Naive thymus-derived CD4-positive, alpha-beta T cell (primary cell): ENCODE measurements at regions not wholly inside any gene's neighbourhood (a gene's known extent, or its start where the extent isn't known, plus 50 kb on each side); places are given as distances from the start of the nearest gene placed in this dataset.

ENCODE experiments used
- ATAC-seq: fragments of 150-1000 bp; cut with Tn5 transposase; 2 replicates; pipeline ENCODE4 v1.10.0; 2021; ENCODE audit warnings: mild to moderate bottlenecking, moderate library complexity
- CTCF ChIA-PET: fragments of 350-600 bp; sonication (Branson Sonifier 250); formaldehyde crosslinking; loops from one replicate; lab custom pipeline; 2021; ENCODE audit warnings: antibody characterized with exemption; lab: Charles Lee
- POLR2A ChIA-PET: fragments of 350-600 bp; sonication (Branson Sonifier 250); formaldehyde crosslinking; loops from one replicate; lab custom pipeline; 2021; ENCODE audit warnings: antibody characterized with exemption, inconsistent platforms; lab: Charles Lee
- DNase-seq, 9 donors: peaks; one replicate each; pipeline versions ENCODE4 v3.0.0 to v3.0.0-alpha.2; 2020 to 2022; ENCODE audit warnings: mixed read lengths in 1 of 9
- H3K27ac ChIP-seq: one replicate; pipeline ENCODE4 v1.7.0; 2013; ENCODE audit warnings: mild to moderate bottlenecking, low read depth, low read length, moderate library complexity
- H3K27me3 ChIP-seq, 2 donors: one replicate each; pipeline ENCODE4 v1.7.0; 2013; ENCODE audit warnings: low read length in 2 of 2, mild to moderate bottlenecking in 2 of 2, moderate library complexity in 2 of 2; ENCODE audit not compliant: control insufficient read depth in 2 of 2, insufficient read depth in 2 of 2
- H3K36me3 ChIP-seq, 3 experiments: 1 replicate in 2 of 3; 2 replicates in 1 of 3; pipeline ENCODE4 v1.7.0; 2013; ENCODE audit warnings: low read length in 3 of 3, mild to moderate bottlenecking in 3 of 3, moderate library complexity in 1 of 3; ENCODE audit not compliant: insufficient read depth in 3 of 3, control insufficient read depth in 2 of 3
- H3K4me1 ChIP-seq, 2 donors: one replicate each; pipeline ENCODE4 v1.7.0; 2013; ENCODE audit warnings: low read length in 2 of 2, mild to moderate bottlenecking in 2 of 2, moderate library complexity in 1 of 2; ENCODE audit not compliant: control insufficient read depth in 2 of 2, insufficient read depth in 2 of 2
- H3K4me3 ChIP-seq: 2 replicates; pipeline ENCODE4 v1.7.0; 2013; ENCODE audit warnings: mild to moderate bottlenecking, low read length
- H3K9me3 ChIP-seq, 3 experiments: 1 replicate in 2 of 3; 2 replicates in 1 of 3; pipeline ENCODE4 v1.7.0; 2013; ENCODE audit warnings: low read length in 3 of 3; ENCODE audit not compliant: control insufficient read depth in 2 of 3
- H3K27ac Mint-ChIP-seq, 9 donors: one replicate each; pipeline ENCODE4 v1.8.0; 2020 to 2022; ENCODE audit warnings: mixed read lengths in 9 of 9, mild to moderate bottlenecking in 8 of 9, moderate library complexity in 5 of 9, inconsistent platforms in 2 of 9
- H3K27me3 Mint-ChIP-seq, 5 donors: one replicate each; pipeline ENCODE4 v1.8.0; 2021 to 2022; ENCODE audit warnings: mixed read lengths in 5 of 5, mild to moderate bottlenecking in 1 of 5
- H3K36me3 Mint-ChIP-seq, 5 donors: one replicate each; pipeline ENCODE4 v1.8.0; 2020 to 2022; ENCODE audit warnings: mixed read lengths in 5 of 5, mild to moderate bottlenecking in 3 of 5, inconsistent platforms in 1 of 5
- H3K4me1 Mint-ChIP-seq, 7 donors: one replicate each; pipeline ENCODE4 v1.8.0; 2020 to 2022; ENCODE audit warnings: mixed read lengths in 7 of 7, mild to moderate bottlenecking in 3 of 7, inconsistent platforms in 1 of 7
- H3K4me3 Mint-ChIP-seq, 10 donors: one replicate each; pipeline ENCODE4 v1.8.0; 2020 to 2022; ENCODE audit warnings: mild to moderate bottlenecking in 10 of 10, mixed read lengths in 10 of 10, moderate library complexity in 6 of 10, inconsistent platforms in 2 of 10
- H3K9me3 Mint-ChIP-seq, 11 donors: one replicate each; pipeline ENCODE4 v1.8.0; 2020 to 2022; ENCODE audit warnings: mixed read lengths in 11 of 11, mild to moderate bottlenecking in 4 of 11, inconsistent platforms in 1 of 11, moderate library complexity in 1 of 11
- intact Hi-C, 2 donors: fragments of 100-400 bp; cut with micrococcal nuclease; formaldehyde crosslinking; loops; one replicate each; pipeline ENCODE4 v1.15.1; 2023

DNA sequence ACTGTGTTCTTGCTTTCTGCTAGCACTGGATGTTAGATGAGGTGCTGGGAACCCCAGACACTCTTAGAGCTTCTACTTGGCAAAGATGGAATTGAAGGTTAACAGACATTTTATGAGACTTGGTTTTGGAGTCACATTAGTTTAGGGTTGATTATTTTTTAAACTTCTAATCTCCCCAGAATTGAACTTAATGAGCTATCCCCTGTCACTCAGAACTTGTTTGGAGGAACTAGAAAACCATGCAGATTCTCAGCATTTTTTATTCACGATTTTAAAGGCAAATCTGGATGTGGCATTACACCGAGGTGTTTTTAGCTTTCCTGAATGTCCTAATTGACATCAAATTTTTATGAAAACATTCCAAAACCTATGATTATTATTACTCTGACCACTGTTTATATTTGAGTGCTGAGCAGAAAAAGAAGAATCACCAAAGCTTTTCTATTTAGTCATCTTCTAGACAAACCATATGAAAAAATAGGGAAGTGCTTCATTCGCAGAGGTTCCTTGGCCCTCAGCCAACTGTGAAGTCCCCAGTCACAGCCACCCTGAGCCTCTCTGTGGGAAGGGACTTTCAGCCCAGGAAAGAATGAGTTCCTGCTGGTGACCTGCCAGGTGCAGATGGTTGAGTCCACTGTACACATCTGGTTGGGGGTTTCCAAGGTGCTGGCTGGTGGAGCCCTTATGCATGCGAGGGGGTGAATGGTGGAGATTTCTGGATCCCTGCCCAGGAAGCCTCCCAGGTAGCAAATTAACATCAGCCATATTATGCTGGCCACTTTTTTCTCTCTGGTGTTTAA lies 196.0 kb upstream of the TOPAZ1 start:
- H3K4me3 Mint-ChIP-seq = no peak overlapping the region
- ChIA-PET POLR2A (no interaction called here), CTCF (no interaction called here)
- Histone ChIP-seq H3K4me3 (no peak overlapping the region), H3K36me3 (no peaks in the 10 kb centered on the region), H3K27me3 (no peaks in the 10 kb centered on the region), H3K9me3 (no peaks in the 10 kb centered on the region), H3K27ac (no peak overlapping the region), H3K4me1 (no peaks in the 10 kb centered on the region)
- peaks cover 3 to 23% (median 10%) of the 10 kb centered on the region in 5 donors for H3K27me3 Mint-ChIP-seq
- no peak for DNase-seq
- peak; percentile 70 for ATAC-seq
- no peaks in the 10 kb centered on the region for H3K9me3 Mint-ChIP-seq
- intact Hi-C loops = no loop called here
- no peaks in the 10 kb centered on the region for H3K4me1 Mint-ChIP-seq
- H3K27ac Mint-ChIP-seq = no peak overlapping the region
- H3K36me3 Mint-ChIP-seq = no peaks in the 10 kb centered on the region

GRCh38 chr3:44047796-44048195 lies 193.9 kb upstream of the TOPAZ1 start:
- Mint-ChIP-seq H3K27me3 (peaks cover 11 to 25% (median 17%) of the 10 kb centered on the region in 5 donors), H3K36me3 (peaks cover 0 to 4% (median 0%) of the 10 kb centered on the region in 5 donors), H3K4me3 (no peak overlapping the region), H3K27ac (no peak overlapping the region), H3K4me1 (no peaks in the 10 kb centered on the region), H3K9me3 (no peaks in the 10 kb centered on the region)
- H3K27ac ChIP-seq = no peak overlapping the region
- CTCF ChIA-PET = no interaction called here
- H3K9me3 ChIP-seq = no peaks in the 10 kb centered on the region
- no peak for DNase-seq
- no peaks in the 10 kb centered on the region for H3K36me3 ChIP-seq
- no peak overlapping the region for H3K4me3 ChIP-seq
- ATAC-seq = no peak
- no peaks in the 10 kb centered on the region for H3K4me1 ChIP-seq
- POLR2A ChIA-PET = no interaction called here
- H3K27me3 ChIP-seq = no peaks in the 10 kb centered on the region
- intact Hi-C loops = no loop called here

- intact Hi-C loops = no loop called here
- no peak overlapping the region for H3K27ac ChIP-seq
- POLR2A ChIA-PET = no interaction called here
Measured at GRCh38 chr3:44048196-44048924, 193.3 kb upstream of the TOPAZ1 start.

GRCh38 chr3:44048949-44049348 lies 192.7 kb upstream of the TOPAZ1 start:
- ChIA-PET POLR2A (no interaction called here), CTCF (no interaction called here)
- H3K27ac ChIP-seq = no peak overlapping the region
- H3K4me1 ChIP-seq = no peaks in the 10 kb centered on the region
- ATAC-seq (no peak), DNase-seq (no peak)
- no peaks in the 10 kb centered on the region for H3K27me3 ChIP-seq
- H3K9me3 ChIP-seq = no peaks in the 10 kb centered on the region
- Mint-ChIP-seq H3K4me3 (no peak overlapping the region), H3K27ac (no peak overlapping the region), H3K9me3 (no peaks in the 10 kb centered on the region), H3K4me1 (no peaks in the 10 kb centered on the region), H3K27me3 (peaks cover 12 to 24% (median 14%) of the 10 kb centered on the region in 5 donors), H3K36me3 (peaks cover 0 to 4% (median 0%) of the 10 kb centered on the region in 5 donors)
- H3K36me3 ChIP-seq = no peaks in the 10 kb centered on the region
- no peak overlapping the region for H3K4me3 ChIP-seq
- intact Hi-C loops = no loop called here

More at GRCh38 chr3:44048196-44048924, 193.3 kb upstream of the TOPAZ1 start:
- Mint-ChIP-seq H3K4me3 (no peak overlapping the region), H3K27me3 (peaks cover 11 to 25% (median 17%) of the 10 kb centered on the region in 5 donors), H3K27ac (no peak overlapping the region), H3K9me3 (no peaks in the 10 kb centered on the region), H3K4me1 (no peaks in the 10 kb centered on the region), H3K36me3 (peaks cover 0 to 4% (median 0%) of the 10 kb centered on the region in 5 donors)
- Histone ChIP-seq H3K9me3 (no peaks in the 10 kb centered on the region), H3K4me3 (no peak overlapping the region), H3K4me1 (no peaks in the 10 kb centered on the region), H3K36me3 (no peaks in the 10 kb centered on the region), H3K27me3 (no peaks in the 10 kb centered on the region)
- ATAC-seq = no peak
- CTCF ChIA-PET = no interaction called here
- no peak for DNase-seq

GRCh38 chr3:44050101-44050500 lies 191.6 kb upstream of the TOPAZ1 start:
- CTCF ChIA-PET = no interaction called here
- POLR2A ChIA-PET = no interaction called here
- Histone ChIP-seq H3K4me3 (no peak overlapping the region), H3K4me1 (no peaks in the 10 kb centered on the region), H3K27me3 (no peaks in the 10 kb centered on the region), H3K9me3 (no peaks in the 10 kb centered on the region), H3K27ac (no peak overlapping the region), H3K36me3 (no peaks in the 10 kb centered on the region)
- Mint-ChIP-seq H3K9me3 (peaks cover 0 to 2% (median 0%) of the 10 kb centered on the region in 11 donors), H3K4me1 (no peaks in the 10 kb centered on the region), H3K27ac (no peak overlapping the region), H3K4me3 (no peak overlapping the region), H3K27me3 (peaks cover 12 to 23% (median 15%) of the 10 kb centered on the region in 5 donors), H3K36me3 (peaks cover 0 to 4% (median 0%) of the 10 kb centered on the region in 5 donors)
- DNase-seq (no peak), ATAC-seq (no peak)
- intact Hi-C loops = no loop called here

- no peaks in the 10 kb centered on the region for H3K9me3 ChIP-seq
Measured at GRCh38 chr3:44050867-44051266, 190.8 kb upstream of the TOPAZ1 start.

More at GRCh38 chr3:44050867-44051266, 190.8 kb upstream of the TOPAZ1 start:
- H3K4me1 Mint-ChIP-seq = no peaks in the 10 kb centered on the region
- H3K27me3 ChIP-seq = no peaks in the 10 kb centered on the region
- ATAC-seq (no peak), DNase-seq (no peak)
- POLR2A ChIA-PET = no interaction called here
- H3K36me3 ChIP-seq = no peaks in the 10 kb centered on the region
- intact Hi-C loops = no loop called here
- H3K4me1 ChIP-seq = no peaks in the 10 kb centered on the region
- CTCF ChIA-PET = no interaction called here
- no peak overlapping the region for H3K4me3 ChIP-seq
- H3K9me3 Mint-ChIP-seq = peaks cover 0 to 2% (median 0%) of the 10 kb centered on the region in 11 donors
- peaks cover 0 to 4% (median 0%) of the 10 kb centered on the region in 5 donors for H3K36me3 Mint-ChIP-seq
- H3K4me3 Mint-ChIP-seq = no peak overlapping the region
- H3K27me3 Mint-ChIP-seq = peaks cover 10 to 22% (median 13%) of the 10 kb centered on the region in 5 donors
- no peak overlapping the region for H3K27ac ChIP-seq
- H3K27ac Mint-ChIP-seq = no peak overlapping the region
